ENCODE measurements at regions not wholly inside any gene's neighbourhood (a gene's known extent, or its start where the extent isn't known, plus 50 kb on each side); places are given as distances from the start of the nearest gene placed in this dataset.
"Not testable (repeated sequence)": the region's sequence is repeated elsewhere in the genome, so short reads cannot be mapped to it uniquely, and the experiment has no call there.

- no peaks in the 10 kb centered on the region for H3K9me3 Mint-ChIP-seq
- no peaks in the 10 kb centered on the region for H3K27me3 Mint-ChIP-seq
- no peaks in the 10 kb centered on the region for H3K36me3 Mint-ChIP-seq (ENCODE audit: low read depth)
- intact Hi-C loops (cut with micrococcal nuclease) = no loop called here
- H3K27ac Mint-ChIP-seq = no peak overlapping the region
- H3K4me3 Mint-ChIP-seq = no peak overlapping the region
- no peak for DNase-seq
- H3K4me1 Mint-ChIP-seq = no peaks in the 10 kb centered on the region
Observed at GRCh38 chr5:91787718-91788117, 404.6 kb upstream of the ARRDC3 start.

- DNase-seq = no peak
- H3K27ac Mint-ChIP-seq = no peak overlapping the region
- no peaks in the 10 kb centered on the region for H3K36me3 Mint-ChIP-seq (ENCODE audit: low read depth)
- H3K9me3 Mint-ChIP-seq = no peaks in the 10 kb centered on the region
- H3K27me3 Mint-ChIP-seq = no peaks in the 10 kb centered on the region
- H3K4me1 Mint-ChIP-seq = no peaks in the 10 kb centered on the region
- no peak overlapping the region for H3K4me3 Mint-ChIP-seq
- intact Hi-C loops (cut with micrococcal nuclease) = no loop called here
Observed at GRCh38 chr5:91777671-91778070, 394.6 kb upstream of the ARRDC3 start.

DNA sequence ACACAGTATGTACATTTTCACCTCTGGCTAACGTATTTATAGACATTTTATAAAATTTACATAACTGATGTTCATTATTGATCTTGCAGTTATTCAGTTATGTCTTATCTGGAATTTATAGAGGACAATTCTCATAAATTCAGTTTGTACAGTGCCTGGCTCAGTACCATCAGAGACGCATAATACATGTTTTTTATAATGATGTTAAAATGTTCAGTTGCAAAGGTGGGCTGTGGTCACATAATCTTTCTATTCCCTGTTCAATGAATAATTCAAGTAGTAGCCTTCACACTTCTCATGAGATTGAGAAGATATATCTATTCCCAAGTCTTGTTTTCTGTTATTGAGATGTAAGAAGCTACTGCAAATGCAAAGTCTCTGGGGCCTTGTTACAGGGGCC lies 393.1 kb upstream of the ARRDC3 start:
- Mint-ChIP-seq H3K36me3 (ENCODE audit: low read depth) (no peaks in the 10 kb centered on the region), H3K9me3 (no peaks in the 10 kb centered on the region), H3K4me1 (no peaks in the 10 kb centered on the region), H3K27ac (no peak overlapping the region), H3K4me3 (no peak overlapping the region), H3K27me3 (no peaks in the 10 kb centered on the region)
- no peak for DNase-seq
- intact Hi-C loops (cut with micrococcal nuclease) = no loop called here

DNA sequence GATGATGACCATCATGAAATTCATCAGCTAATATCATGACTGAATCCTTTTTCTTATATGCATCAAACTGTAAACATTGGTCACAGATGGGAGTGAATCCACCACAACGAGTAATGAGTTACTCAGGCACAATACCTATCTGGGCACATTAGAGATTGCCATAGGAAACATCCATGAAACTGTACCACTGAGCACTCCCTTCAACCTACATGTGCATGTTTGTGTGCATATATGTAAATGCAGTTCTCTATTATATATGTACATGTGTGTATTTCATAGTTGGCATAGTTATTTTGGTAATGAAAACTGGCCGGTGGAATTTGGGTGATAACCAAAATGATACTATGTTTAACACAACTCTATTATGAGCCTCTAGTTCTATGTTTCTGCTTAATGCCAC lies 387.3 kb upstream of the ARRDC3 start:
- no peak for DNase-seq
- Mint-ChIP-seq H3K4me1 (no peaks in the 10 kb centered on the region), H3K9me3 (no peaks in the 10 kb centered on the region), H3K36me3 (ENCODE audit: low read depth) (no peaks in the 10 kb centered on the region), H3K27me3 (no peaks in the 10 kb centered on the region), H3K27ac (no peak overlapping the region), H3K4me3 (no peak overlapping the region)
- intact Hi-C loops (cut with micrococcal nuclease) = no loop called here

DNA sequence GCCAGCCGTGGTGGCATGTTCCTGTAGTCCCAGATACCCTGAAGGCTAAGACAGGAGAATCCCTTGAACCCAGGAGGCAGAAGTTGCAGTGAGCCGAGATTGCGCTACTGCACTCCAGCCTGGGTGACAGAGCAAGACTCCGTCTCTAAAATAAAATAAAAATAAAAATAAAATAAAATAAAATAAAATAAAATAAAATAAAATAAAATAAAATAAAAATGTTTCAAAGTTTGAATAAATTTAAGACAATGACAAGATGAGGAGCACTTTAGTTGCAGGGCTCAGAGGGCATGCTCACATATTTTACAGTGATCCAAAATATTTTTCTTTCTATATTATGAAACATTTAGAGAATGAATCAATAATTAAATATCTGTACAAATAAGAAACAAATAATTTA lies 374.3 kb upstream of the ARRDC3 start:
- H3K27ac Mint-ChIP-seq; H3K36me3 Mint-ChIP-seq (ENCODE audit: low read depth); intact Hi-C loops (cut with micrococcal nuclease); H3K27me3 Mint-ChIP-seq; H3K4me3 Mint-ChIP-seq; H3K9me3 Mint-ChIP-seq; DNase-seq; H3K4me1 Mint-ChIP-seq: not testable (repeated sequence)

- H3K4me1 Mint-ChIP-seq = no peaks in the 10 kb centered on the region
- no peaks in the 10 kb centered on the region for H3K27me3 Mint-ChIP-seq
- no peak for DNase-seq
- H3K27ac Mint-ChIP-seq = no peak overlapping the region
- H3K9me3 Mint-ChIP-seq = no peaks in the 10 kb centered on the region
- H3K4me3 Mint-ChIP-seq = no peak overlapping the region
- H3K36me3 Mint-ChIP-seq (ENCODE audit: low read depth) = no peaks in the 10 kb centered on the region
- intact Hi-C loops (cut with micrococcal nuclease) = no loop called here
Observed at GRCh38 chr5:91754990-91755389, 371.9 kb upstream of the ARRDC3 start.

DNA sequence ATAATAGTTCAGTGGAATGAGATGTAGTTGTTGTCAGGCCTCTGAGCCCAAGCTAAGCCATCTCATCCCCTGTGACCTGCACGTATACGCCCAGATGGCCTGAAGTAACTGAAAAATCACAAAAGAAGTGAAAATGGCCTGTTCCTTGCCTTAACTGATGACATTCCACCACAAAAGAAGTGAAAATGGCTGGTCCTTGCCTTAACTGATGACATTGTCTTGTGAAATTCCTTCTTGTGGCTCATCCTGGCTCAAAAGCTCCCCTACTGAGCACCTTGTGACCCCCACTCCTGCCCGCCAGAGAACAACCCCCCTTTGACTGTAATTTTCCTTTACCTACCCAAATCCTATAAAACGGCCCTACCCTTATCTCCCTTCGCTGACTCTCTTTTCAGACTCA lies 361.4 kb upstream of the ARRDC3 start:
- H3K36me3 Mint-ChIP-seq (ENCODE audit: low read depth); DNase-seq; intact Hi-C loops (cut with micrococcal nuclease): not testable (repeated sequence)

GRCh38 chr5:91742550-91742949 lies 359.4 kb upstream of the ARRDC3 start:
- no peak overlapping the region for H3K27ac Mint-ChIP-seq
- H3K27me3 Mint-ChIP-seq = no peaks in the 10 kb centered on the region
- intact Hi-C loops (cut with micrococcal nuclease) = no loop called here

More for the DNA sequence above, 361.4 kb upstream of the ARRDC3 start:
- not testable (repeated sequence) for H3K27me3 Mint-ChIP-seq, H3K4me1 Mint-ChIP-seq, H3K9me3 Mint-ChIP-seq, H3K27ac Mint-ChIP-seq, H3K4me3 Mint-ChIP-seq

GRCh38 chr5:91741764-91742505 lies 358.8 kb upstream of the ARRDC3 start:
- H3K4me1 Mint-ChIP-seq = no peaks in the 10 kb centered on the region
- no peak overlapping the region for H3K27ac Mint-ChIP-seq
- no peak for DNase-seq
- no peaks in the 10 kb centered on the region for H3K36me3 Mint-ChIP-seq (ENCODE audit: low read depth)
- intact Hi-C loops (cut with micrococcal nuclease) = no loop called here
- no peaks in the 10 kb centered on the region for H3K27me3 Mint-ChIP-seq
- H3K4me3 Mint-ChIP-seq = no peak overlapping the region
- no peaks in the 10 kb centered on the region for H3K9me3 Mint-ChIP-seq

More at GRCh38 chr5:91742550-91742949, 359.4 kb upstream of the ARRDC3 start:
- H3K4me3 Mint-ChIP-seq = no peak overlapping the region
- DNase-seq = no peak
- H3K4me1 Mint-ChIP-seq = no peaks in the 10 kb centered on the region
- no peaks in the 10 kb centered on the region for H3K36me3 Mint-ChIP-seq (ENCODE audit: low read depth)
- H3K9me3 Mint-ChIP-seq = no peaks in the 10 kb centered on the region

GRCh38 chr5:91730026-91730425 lies 346.9 kb upstream of the ARRDC3 start:
- no peak overlapping the region for H3K27ac Mint-ChIP-seq
- H3K9me3 Mint-ChIP-seq = no peaks in the 10 kb centered on the region
- H3K36me3 Mint-ChIP-seq (ENCODE audit: low read depth) = no peaks in the 10 kb centered on the region
- no peak overlapping the region for H3K4me3 Mint-ChIP-seq
- DNase-seq = no peak
- no peaks in the 10 kb centered on the region for H3K27me3 Mint-ChIP-seq
- intact Hi-C loops (cut with micrococcal nuclease) = no loop called here
- H3K4me1 Mint-ChIP-seq = no peaks in the 10 kb centered on the region

GRCh38 chr5:91727463-91727862 lies 344.3 kb upstream of the ARRDC3 start:
- Mint-ChIP-seq H3K4me1 (no peaks in the 10 kb centered on the region), H3K27ac (no peak overlapping the region), H3K9me3 (no peaks in the 10 kb centered on the region), H3K4me3 (no peak overlapping the region), H3K36me3 (ENCODE audit: low read depth) (no peaks in the 10 kb centered on the region), H3K27me3 (no peaks in the 10 kb centered on the region)
- intact Hi-C loops (cut with micrococcal nuclease) = no loop called here
- no peak for DNase-seq

DNA sequence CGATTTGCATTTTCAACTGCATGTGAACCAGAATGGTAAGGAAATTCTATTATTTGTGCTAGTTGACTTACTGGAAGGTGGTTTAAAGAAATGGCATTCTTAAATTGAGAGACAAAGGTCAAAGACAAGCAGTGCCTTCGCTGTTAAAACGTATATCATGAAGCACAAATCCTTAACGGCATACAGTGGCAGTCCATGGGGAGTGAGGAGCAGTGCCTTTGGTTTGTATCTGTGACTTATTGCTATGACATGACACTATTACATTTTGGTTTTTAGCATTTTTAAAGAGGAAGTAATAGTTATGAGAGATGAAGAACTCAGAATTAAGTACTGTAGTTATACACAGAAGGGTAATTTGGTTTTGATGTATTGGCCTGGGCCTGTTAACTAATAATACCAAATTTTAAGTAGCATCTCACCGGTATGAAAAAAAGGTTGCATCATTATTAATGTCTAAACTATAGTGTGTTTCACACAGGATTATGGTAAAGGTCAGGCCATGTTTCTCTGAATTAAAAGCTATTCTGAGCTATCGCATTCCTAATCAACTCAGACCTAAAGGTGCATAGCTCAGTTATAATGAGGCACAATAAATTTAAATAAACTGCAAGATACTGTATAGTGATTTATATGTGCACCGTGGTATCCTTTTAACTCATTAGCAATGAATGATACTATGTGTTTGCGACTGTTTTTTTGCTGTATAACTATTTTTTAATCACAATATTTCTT lies 339.8 kb upstream of the ARRDC3 start:
- intact Hi-C loops (cut with micrococcal nuclease) = no loop called here
- H3K27ac Mint-ChIP-seq = no peak overlapping the region
- no peaks in the 10 kb centered on the region for H3K27me3 Mint-ChIP-seq
- no peaks in the 10 kb centered on the region for H3K36me3 Mint-ChIP-seq (ENCODE audit: low read depth)
- no peaks in the 10 kb centered on the region for H3K4me1 Mint-ChIP-seq
- DNase-seq = no peak
- no peaks in the 10 kb centered on the region for H3K9me3 Mint-ChIP-seq
- H3K4me3 Mint-ChIP-seq = no peak overlapping the region

DNA sequence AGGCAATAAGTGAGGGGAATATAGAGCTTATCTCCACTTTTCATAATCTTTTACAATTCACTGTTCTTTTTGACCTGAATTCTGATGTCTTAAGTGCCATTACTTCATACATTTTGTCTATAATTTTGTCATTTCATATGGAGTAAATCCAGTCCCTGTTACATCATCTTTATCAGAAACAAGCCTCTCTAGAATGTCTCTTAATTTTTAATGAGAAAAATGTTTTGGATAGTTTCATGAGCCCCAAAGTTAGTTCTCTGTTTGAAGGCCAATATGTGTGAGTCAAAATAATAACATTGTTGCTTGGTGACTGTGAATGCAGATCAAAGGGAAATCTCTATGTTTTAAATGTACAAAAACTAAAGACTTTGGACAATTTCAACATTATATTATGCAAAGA lies 329.6 kb upstream of the ARRDC3 start:
- DNase-seq = no peak
- no peak overlapping the region for H3K4me3 Mint-ChIP-seq
- H3K4me1 Mint-ChIP-seq = no peaks in the 10 kb centered on the region
- no peaks in the 10 kb centered on the region for H3K9me3 Mint-ChIP-seq
- intact Hi-C loops (cut with micrococcal nuclease) = no loop called here
- no peaks in the 10 kb centered on the region for H3K27me3 Mint-ChIP-seq
- H3K27ac Mint-ChIP-seq = no peak overlapping the region
- no peaks in the 10 kb centered on the region for H3K36me3 Mint-ChIP-seq (ENCODE audit: low read depth)

DNA sequence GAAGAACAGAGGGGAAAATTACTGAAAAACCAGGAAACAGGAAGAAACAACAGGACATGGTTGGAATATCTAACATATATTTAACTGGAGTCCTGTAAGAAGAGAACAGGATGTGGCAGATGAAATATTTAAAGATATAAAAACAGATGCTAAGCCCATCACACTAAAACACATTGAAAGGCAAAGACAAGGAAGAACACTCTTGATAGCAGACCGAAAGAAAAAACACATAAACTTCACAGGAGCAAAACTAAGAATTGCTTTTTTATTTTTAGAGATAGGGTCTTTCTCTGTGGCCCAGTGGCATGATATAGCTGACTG lies 324.4 kb upstream of the ARRDC3 start:
- DNase-seq = no peak
- H3K36me3 Mint-ChIP-seq (ENCODE audit: low read depth) = no peaks in the 10 kb centered on the region
- no peak overlapping the region for H3K4me3 Mint-ChIP-seq
- H3K9me3 Mint-ChIP-seq = no peaks in the 10 kb centered on the region
- no peak overlapping the region for H3K27ac Mint-ChIP-seq
- H3K27me3 Mint-ChIP-seq = no peaks in the 10 kb centered on the region
- H3K4me1 Mint-ChIP-seq = no peaks in the 10 kb centered on the region
- intact Hi-C loops (cut with micrococcal nuclease) = no loop called here

All from activated CD4-positive, alpha-beta T cell treated with anti-CD3 and anti-CD28 coated beads, Interleukin-2, amount 10 ng/mL, durations not matched to agents 24 days and 14 days (primary cell).